Lower leg skin (tissue), 4 donors: ENCODE measurements at regions not wholly inside any gene's neighbourhood (a gene's known extent, or its start where the extent isn't known, plus 50 kb on each side); places are given as distances from the start of the nearest gene placed in this dataset.

Source experiments
- DNase-seq, 2 donors: peaks; one replicate each; pipeline ENCODE4 v3.0.0-alpha.2; 2019; ENCODE audit warnings: low spot score in 2 of 2
- H3K4me3 ChIP-seq: fragments of 200-600 bp; sonication (generic); 2 replicates; pipeline ENCODE4 v1.5.1; 2017; ENCODE audit warnings: mild to moderate bottlenecking, low read depth; ENCODE audit not compliant: poor library complexity, severe bottlenecking
- POLR2A ChIP-seq, 2 donors: fragments of 450-650 bp; IDR thresholded peaks; one replicate each; pipeline ENCODE4 v1.6.1; 2016 to 2017; ENCODE audit warnings: antibody characterized with exemption in 2 of 2, mild to moderate bottlenecking in 1 of 2, moderate library complexity in 1 of 2
- WGBS, 2 donors: methylation state at CpG; one replicate each; pipeline ENCODE4 v1.1.5; 2018; 5-methylcytosine and 5-hydroxymethylcytosine counted together
- intact Hi-C: fragments of 100-400 bp; cut with DNase I; formaldehyde crosslinking; loops from one replicate; pipeline ENCODE4 v1.15.0; 2023; ENCODE audit warnings: low total_unique reads
- TF ChIP-seq, protein P1 (sequence below), 3 donors: fragments of 450-650 bp; IDR thresholded peaks; one replicate each; pipeline ENCODE4 v1.5.1; 2016; ENCODE audit warnings: antibody characterized with exemption in 3 of 3, mild to moderate bottlenecking in 3 of 3, moderate library complexity in 2 of 3

DNA sequence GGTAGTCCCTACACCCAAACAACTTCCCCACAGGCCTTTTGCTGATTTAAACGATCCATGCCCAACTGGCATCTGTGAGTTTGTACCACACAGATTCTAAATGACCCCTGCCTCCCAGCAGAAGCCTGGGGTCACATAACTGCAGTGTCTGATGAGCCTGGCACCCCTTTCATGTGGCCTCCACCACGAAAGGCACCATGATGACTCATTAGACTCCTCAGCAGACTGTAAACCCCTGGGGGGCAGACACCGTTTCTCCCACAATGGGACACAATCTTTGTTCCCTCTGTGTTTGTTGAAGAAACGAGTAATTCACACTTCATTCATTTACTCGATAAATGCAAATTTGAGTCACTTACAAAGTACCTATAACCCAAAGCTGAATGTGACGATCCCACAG lies 81.6 kb downstream of the CCDC185 start:
- intact Hi-C loops: no loop called here
- 79 to 81% methylated on average over 6 of the region's 6 CpGs for WGBS, 2 donors
- H3K4me3 ChIP-seq: no peak overlapping the region
- DNase-seq: peak in 1 of 2 donors; percentile 81
- TF ChIP-seq, protein P1, sequence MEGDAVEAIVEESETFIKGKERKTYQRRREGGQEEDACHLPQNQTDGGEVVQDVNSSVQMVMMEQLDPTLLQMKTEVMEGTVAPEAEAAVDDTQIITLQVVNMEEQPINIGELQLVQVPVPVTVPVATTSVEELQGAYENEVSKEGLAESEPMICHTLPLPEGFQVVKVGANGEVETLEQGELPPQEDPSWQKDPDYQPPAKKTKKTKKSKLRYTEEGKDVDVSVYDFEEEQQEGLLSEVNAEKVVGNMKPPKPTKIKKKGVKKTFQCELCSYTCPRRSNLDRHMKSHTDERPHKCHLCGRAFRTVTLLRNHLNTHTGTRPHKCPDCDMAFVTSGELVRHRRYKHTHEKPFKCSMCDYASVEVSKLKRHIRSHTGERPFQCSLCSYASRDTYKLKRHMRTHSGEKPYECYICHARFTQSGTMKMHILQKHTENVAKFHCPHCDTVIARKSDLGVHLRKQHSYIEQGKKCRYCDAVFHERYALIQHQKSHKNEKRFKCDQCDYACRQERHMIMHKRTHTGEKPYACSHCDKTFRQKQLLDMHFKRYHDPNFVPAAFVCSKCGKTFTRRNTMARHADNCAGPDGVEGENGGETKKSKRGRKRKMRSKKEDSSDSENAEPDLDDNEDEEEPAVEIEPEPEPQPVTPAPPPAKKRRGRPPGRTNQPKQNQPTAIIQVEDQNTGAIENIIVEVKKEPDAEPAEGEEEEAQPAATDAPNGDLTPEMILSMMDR (IDR thresholded peaks at IDR 0.05): no peak
- TF ChIP-seq POLR2A (IDR thresholded peaks at IDR 0.05): no peak

DNA sequence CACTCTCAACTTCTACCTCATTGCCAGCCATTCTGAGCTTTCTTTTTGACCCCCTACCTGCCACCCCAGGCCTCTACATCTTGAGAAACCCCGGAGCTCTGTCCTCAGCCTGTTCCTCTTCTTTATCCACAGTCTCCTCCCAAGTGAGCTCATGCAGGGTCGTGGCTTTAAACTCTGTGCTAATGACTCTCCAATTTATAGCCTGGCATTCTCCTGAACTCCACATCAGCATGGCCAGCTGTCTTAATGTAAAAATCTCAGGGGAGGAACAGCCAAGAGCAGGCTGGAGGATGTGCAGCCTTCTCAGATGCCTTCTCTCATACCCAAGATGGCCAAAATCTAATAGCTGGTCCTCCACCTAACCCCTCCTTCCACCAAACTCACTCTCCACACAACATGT lies 84.2 kb downstream of the CCDC185 start:
- no peak overlapping the region for H3K4me3 ChIP-seq
- intact Hi-C loops: no loop called here
- TF ChIP-seq, protein P1 (IDR thresholded peaks at IDR 0.05): no peak
- TF ChIP-seq POLR2A (IDR thresholded peaks at IDR 0.05): no peak
- DNase-seq: peak in 1 of 2 donors; percentile 17
- 37 to 48% methylated on average over 2 of the region's 2 CpGs for WGBS, 2 donors

DNA sequence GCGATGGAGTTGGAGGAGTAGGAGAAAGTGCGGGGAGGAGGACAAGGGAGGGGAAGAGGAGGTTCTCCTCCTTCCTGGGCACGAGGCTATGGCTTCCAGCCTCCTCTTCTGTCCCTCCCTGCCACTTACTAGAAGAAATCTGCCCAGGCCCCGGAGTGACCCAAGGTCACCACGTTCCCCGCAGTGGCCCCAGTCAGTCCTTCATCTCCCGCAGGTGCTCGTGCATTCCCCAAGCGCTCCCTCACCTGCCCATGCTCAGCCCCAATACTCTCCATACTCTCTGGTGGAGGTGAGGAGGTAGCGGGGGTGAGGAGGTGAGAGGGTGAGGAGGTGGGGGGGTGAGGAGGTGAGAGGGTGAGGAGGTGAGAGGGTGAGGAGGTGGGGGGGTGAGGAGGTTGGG lies 85.4 kb downstream of the CCDC185 start:
- WGBS, 2 donors: 90 to 94% methylated on average over 10 of the region's 10 CpGs
- TF ChIP-seq POLR2A (IDR thresholded peaks at IDR 0.05): no peak
- TF ChIP-seq, protein P1 (IDR thresholded peaks at IDR 0.05): no peak

DNA sequence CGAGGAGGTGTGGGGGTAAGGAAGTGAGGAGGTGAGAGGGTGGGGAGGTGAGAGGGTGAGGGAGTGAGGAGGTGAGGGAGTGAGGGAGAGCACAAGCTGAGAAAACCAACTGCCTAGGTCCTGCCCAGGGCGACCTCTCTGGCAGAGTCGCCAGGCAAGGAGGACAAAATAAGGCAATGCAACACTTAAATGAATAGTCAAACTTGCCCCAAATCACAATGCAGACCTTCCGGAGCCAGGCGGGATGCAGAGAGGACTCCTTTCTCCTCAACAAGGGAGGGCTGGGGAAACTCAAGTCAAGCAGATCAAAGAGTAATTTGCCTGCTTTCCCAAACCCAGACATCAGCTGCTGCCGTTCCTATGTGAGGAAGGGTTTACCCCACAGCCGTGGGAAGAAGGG lies 86.0 kb downstream of the CCDC185 start:
- H3K4me3 ChIP-seq: no peak overlapping the region
- DNase-seq: peak in 1 of 2 donors; percentile 72
- intact Hi-C loops: no loop called here
- TF ChIP-seq POLR2A (IDR thresholded peaks at IDR 0.05): no peak
- TF ChIP-seq, protein P1 (IDR thresholded peaks at IDR 0.05): no peak
- WGBS, 2 donors: 42 to 53% methylated on average over 7 of the region's 7 CpGs

More for the DNA sequence above, 85.4 kb downstream of the CCDC185 start:
- intact Hi-C loops: no loop called here
- DNase-seq: peak in 1 of 2 donors; percentile 68
- no peak overlapping the region for H3K4me3 ChIP-seq

DNA sequence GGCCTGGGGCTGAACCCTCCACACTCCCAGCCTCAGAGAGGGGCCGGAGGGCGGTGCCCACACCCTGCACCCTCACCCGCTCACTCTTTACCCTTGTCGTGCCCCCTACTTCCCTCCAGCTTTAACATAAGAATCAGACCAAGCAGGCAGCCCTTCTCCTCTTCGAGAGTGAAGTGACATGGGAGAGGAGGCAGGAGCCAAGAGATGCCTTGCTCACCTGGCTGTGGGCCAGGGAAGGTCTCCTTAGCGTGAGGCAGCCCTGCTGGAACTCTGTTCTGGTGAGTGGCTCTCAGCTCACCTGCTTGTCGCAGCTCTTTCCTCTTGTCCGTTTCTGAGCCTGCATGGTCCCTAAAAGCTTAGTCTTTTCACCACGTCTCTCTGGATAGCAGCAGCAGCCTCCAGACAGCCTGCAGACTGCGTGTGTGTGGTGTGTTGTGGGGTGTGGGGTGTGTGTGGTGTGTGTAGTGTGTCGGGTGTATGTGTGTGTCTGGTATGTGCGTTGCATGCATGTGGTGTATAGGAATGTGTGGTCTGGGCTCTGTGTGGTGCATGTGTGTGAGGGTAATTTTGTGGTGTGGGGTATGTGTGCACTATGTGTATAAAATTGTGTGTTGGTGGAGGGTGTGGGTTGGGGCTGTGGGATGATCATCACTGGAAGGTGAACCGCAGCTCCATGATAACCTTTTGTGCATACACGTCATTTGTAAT lies 86.7 kb downstream of the CCDC185 start:
- intact Hi-C loops: no loop called here

More for the DNA sequence above, 86.7 kb downstream of the CCDC185 start:
- TF ChIP-seq, protein P1 (IDR thresholded peaks at IDR 0.05): no peak
- no peak for TF ChIP-seq POLR2A (IDR thresholded peaks at IDR 0.05)
- 46 to 56% methylated on average over 14 of the region's 14 CpGs for WGBS, 2 donors
- no peak overlapping the region for H3K4me3 ChIP-seq
- DNase-seq: peak in 1 of 2 donors; percentile 73
